Cerebellar nuclear complex (tissue), 1 donor: ENCODE measurements at regions not wholly inside any gene's neighbourhood (a gene's known extent, or its start where the extent isn't known, plus 50 kb on each side); places are given as distances from the start of the nearest gene placed in this dataset.

Experiments
- DNase-seq, 2 experiments: peaks; one replicate each; lab custom pipeline; 2025; lab: John Stamatoyannopoulos, UW

- DNase-seq, result no peak
These were observed 103.0 kb downstream of the EDN3 start for GRCh38 chr20:59403261-59403961.

DNA sequence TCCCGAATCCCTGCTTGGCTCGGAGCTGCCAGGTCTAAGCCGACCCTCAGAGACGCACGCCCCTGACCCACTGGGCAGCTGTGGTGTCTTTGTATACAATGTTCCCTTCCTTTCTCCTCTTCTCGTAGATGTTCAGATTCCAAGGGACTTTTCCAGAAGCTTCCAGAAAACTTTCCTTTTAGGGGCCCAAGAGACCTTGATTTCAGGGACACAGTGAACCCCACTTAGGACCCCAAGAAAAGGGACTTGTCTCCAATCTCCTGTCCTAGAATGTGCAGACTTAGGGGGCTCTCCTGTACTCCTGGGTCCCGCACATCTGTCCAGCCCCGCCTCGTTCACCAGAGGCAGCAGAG is 103.5 kb downstream of the EDN3 start:
- no peak for DNase-seq

DNA sequence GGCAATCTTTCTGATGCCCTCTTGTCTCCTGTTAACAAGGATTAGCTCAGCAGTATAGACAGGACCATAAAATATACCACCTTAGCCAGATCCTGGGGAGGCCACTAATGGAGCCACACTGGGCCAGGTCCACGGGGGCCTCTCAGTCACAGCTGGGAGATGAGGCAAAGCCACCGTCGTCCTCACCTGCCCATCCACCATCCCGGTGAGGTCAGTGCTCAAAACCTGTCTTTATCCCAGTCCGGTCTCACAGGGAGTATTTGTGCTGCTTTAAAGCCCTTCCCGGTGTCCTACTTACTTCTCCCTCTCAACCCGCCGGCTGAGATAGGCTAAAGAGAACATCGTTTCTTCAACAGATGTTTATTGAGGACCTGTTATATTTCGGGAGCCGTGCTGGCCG is 104.3 kb downstream of the EDN3 start:
- DNase-seq, result no peak

DNA sequence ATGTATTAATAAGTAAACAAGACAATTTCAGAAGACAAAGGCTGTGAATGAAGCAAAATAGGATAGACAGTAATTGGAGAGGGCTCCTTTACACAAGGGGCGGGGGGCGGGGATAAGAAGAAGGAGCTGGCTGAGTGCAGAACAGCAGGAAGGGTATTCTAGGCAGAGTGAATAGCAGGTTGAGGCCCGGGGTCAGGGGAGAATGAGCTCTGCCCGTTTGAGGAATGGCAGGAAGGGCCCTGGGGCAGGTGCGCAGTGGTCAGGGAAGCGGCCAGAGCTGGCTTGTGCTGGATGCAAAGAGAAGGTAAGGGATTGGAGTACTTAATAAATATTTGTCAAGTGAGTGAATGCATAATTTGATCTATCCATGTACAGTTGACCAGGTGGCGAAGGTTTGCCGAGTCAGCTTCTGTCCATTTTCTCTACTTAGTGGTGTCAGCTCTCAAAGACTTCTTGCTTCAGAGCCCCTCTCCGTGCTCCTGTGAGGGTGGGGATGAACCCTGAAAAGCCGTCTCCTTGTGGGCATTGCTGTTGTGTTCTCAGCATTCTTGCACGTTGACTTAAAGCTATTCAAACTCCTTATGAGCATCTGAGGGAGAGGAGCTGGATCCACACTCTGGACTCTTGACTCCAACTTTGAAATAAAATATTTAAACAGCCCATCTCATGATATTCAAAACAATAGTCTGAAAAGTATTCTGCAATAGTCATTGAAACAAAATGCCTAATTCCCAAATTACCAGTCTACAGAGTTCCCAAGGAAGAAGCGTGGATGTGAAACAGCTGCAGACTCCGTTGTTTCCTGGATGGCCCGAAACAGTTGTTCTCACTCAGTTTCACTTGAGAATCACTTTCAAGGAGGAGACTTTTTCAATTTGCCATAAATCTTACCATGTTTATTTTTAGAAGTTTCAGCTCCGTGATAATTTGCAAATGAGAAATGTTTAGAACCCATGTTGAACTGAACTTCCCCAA is 105.1 kb downstream of the EDN3 start:
- DNase-seq, result no peak

- DNase-seq, result no peak
These were observed 106.0 kb downstream of the EDN3 start for GRCh38 chr20:59406446-59406845.

DNA sequence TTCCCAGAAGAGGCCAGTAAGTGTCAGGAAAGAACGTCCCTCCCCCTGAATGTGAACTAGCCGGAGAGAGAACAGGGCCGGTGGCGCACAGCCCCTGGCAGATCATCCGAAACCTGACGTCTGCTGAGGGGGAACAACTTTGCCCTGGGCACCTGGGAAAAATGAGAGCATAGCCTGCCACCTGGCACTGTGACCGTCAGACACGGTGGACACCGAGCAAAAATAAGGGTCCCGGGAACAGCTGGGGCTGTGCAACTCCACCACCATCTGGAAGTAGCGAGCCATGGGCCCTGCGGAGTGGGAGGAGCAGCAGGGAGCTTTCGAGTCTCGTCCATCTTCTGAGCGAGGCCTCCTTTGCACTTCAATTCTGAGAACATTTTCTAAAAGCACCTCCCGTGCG is 110.8 kb downstream of the EDN3 start:
- no peak for DNase-seq

- DNase-seq, result no peak
These were observed 111.2 kb downstream of the EDN3 start for GRCh38 chr20:59411589-59411988.

- DNase-seq, result no peak
These were observed 111.8 kb downstream of the EDN3 start for GRCh38 chr20:59412181-59412580.

DNA sequence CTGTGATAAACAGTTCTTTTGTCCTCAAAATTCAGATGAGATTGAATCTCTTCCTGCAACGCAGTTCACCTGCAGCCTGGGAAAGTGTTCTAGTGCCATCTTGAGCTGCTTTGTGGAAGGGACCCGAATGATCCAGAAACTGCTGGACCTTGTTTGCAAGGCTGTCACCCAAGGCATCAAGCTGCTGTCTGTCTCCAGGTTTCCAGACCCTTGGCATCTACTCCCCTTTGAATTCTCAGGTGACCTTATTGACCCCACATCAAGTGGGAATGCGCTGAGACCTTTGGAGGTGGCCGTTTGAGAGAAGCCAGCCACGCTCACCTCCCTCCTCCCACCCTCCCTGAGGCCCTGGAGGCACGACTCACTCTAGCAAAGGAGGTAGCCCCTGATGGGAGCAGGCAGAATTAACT is 112.5 kb downstream of the EDN3 start:
- no peak for DNase-seq

DNA sequence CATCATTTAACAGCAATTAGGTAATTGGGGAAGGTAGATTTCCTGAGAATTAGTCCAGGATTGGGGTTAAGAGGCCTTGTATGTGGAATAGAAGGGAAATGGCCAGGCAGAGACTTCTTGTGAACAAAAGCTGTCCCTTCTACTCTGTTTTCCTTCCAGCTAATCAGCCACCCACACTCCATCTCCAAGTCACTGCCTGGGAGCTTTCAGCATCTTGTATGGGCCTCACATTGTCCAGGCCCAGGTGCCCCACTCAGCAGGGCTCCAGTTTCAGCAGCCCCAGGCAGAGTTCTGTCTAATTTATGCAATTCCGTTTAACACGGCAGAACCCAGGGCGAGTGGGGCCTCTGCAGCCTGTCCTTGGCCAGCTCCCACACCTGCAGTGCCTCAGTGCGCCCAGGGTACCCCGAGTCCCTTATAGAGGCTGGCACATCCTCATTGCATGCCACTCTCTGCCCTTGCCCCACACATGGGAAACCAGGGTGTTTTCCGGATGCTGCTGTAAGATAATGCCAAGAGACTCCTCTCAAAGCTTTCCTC is 113.0 kb downstream of the EDN3 start:
- no peak for DNase-seq

GRCh38 chr20:59414936-59415623 is 114.7 kb downstream of the EDN3 start:
- DNase-seq, result no peak

- DNase-seq, result no peak
These were observed 116.5 kb downstream of the EDN3 start for GRCh38 chr20:59416916-59417315.

DNA sequence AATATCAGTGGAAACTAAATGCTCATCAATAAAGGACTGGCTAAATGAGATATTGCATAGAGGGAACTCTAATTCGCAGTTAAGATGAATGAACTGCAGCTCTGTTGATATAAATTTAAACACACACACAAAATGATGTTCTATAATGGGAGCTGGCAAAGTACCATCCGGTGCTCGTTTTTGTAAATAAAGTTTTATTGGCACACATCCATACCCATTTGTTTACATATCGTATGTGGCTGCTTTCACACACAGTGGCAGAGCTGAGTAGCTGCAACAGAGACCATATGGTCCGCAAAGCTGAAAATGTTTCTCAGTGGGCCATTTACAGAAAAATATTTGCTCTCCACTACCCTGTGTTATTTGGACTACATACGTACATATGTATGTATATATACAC is 120.7 kb downstream of the EDN3 start:
- DNase-seq, result no peak

- DNase-seq, result no peak
These were observed 121.7 kb downstream of the EDN3 start for GRCh38 chr20:59421920-59422637.

DNA sequence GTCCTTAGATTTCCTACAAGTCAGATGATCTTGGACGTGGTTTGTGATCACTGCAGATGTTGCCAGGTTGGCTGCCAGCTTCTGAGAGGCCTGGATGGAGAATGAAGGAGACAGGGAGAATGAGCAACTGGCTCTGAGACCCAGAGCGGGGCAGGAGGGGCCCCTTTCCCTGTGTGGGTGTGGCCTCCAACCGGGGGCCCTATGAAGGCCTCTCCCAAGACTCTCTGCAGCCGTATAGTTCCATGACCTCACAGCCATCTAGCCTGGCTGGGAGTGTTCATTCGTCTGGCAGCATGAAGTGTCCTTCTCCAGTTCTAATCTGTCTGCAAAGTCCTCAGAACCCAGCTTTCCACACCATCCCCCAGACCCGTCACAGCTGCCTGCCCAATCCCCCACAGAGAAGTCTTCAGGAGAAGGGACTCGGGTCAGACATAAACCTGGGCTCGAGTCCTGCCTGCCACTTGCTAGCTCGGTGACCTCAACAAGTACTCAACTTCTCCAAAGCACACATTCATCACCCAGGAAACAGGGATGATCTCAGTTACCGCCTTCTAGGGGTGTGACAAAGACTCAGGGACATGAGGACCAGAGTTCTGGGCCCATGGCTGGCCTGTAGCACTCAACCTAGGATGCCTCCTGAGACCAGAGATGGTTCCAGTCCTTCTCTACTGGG is 122.6 kb downstream of the EDN3 start:
- no peak for DNase-seq

- no peak for DNase-seq
These were observed 124.6 kb downstream of the EDN3 start for GRCh38 chr20:59424976-59425375.

GRCh38 chr20:59425572-59425971 is 125.2 kb downstream of the EDN3 start:
- no peak for DNase-seq

DNA sequence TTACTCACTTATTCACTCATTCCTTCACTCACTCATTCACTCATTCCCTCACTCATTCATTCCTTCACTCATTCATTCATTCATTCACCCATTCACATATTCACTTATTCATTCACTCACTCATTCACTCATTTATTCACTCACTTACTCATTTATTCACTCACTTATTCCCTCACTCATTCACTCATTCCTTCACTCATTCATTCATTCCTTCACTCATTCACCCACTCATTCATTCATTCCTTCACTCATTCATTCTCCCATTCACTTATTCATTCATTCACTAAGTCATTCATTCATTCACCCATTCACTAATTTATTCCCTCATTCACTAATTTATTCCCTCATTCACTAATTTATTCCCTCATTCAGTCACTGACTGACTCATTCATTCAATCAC is 127.6 kb downstream of the EDN3 start:
- DNase-seq, result no peak

DNA sequence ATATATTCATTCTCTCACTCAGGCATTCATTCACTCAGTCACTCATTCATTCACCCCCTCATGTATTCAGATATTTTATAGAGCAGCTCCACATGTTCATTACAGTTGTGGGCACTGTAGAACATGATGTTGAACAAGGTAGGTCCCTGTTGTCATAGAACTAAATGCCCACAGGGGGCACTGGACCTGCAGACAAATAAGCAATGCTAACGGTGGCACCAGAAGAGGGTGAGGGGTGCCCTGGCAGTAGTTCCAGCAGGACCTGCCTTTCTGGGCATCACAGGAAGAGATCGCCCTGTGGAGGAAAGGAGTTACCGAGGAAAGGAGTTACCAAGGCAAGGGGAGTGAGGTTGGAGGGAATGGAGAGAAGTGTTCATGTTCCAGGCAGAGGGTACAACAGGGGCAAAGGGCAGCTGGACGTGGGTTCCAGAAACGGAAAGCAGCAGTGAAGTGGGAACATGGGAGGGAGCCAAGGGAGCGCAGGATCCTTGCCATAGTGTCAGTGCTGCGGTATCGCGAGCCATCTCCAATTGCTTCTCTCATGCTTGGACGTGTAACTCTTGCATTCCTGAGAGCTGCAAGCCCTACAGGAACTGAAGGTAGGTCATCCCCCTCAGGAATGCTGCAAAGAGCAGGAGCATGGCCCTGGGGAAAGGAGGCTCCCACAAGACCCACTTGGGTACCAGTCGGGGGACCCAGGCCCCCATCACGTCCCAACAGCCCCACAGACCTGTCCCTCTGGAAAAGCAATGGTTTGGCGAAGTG is 128.2 kb downstream of the EDN3 start:
- DNase-seq, result no peak

GRCh38 chr20:59429396-59429795 is 129.0 kb downstream of the EDN3 start:
- DNase-seq, result no peak
